BLaER1 treated with 17β-estradiol and CSF1 and Interleukin-3, amounts not matched to agents 10 nM and 100 nM (cell line): ENCODE measurements at regions not wholly inside any gene's neighbourhood (a gene's known extent, or its start where the extent isn't known, plus 50 kb on each side); places are given as distances from the start of the nearest gene placed in this dataset.

ENCODE experiments used
- H3K27ac ChIP-seq, 11 experiments: shearing (Covaris generic); formaldehyde crosslinking; 2 replicates each; pipeline ENCODE4 v1.8.1; 2022
- H3K27me3 ChIP-seq, 11 experiments: shearing (Covaris generic); formaldehyde crosslinking; 2 replicates each; pipeline ENCODE4 v1.8.1; 2022
- H3K36me3 ChIP-seq, 11 experiments: shearing (Covaris generic); formaldehyde crosslinking; 2 replicates each; pipeline ENCODE4 v1.8.1; 2022
- H3K4me1 ChIP-seq, 10 experiments: shearing (Covaris generic); formaldehyde crosslinking; 2 replicates each; pipeline ENCODE4 v1.8.1; 2022
- H3K4me2 ChIP-seq, 11 experiments: shearing (Covaris generic); formaldehyde crosslinking; 2 replicates each; pipeline ENCODE4 v1.8.1; 2022
- H3K4me3 ChIP-seq, 10 experiments: shearing (Covaris generic); formaldehyde crosslinking; 2 replicates each; pipeline ENCODE4 v1.8.1; 2022
- H3K9ac ChIP-seq, 11 experiments: shearing (Covaris generic); formaldehyde crosslinking; 2 replicates each; pipeline ENCODE4 v1.8.1; 2022
- H3K9me3 ChIP-seq, 11 experiments: shearing (Covaris generic); formaldehyde crosslinking; replicated peaks in 1 of 11; 2 replicates each; pipeline ENCODE4 v1.8.1; 2022
- H4K20me1 ChIP-seq, 11 experiments: shearing (Covaris generic); formaldehyde crosslinking; 2 replicates each; pipeline ENCODE4 v1.8.1; 2022
- Cebpa-rat ChIP-seq, 11 experiments: shearing (Covaris generic); IDR thresholded peaks; 2 replicates each; pipeline ENCODE4 v1.8.1; 2022

GRCh38 chr21:28627261-28627660 lies 365.4 kb downstream of the LTN1 start:
- Histone ChIP-seq H3K4me3 (no peak overlapping the region), H3K36me3 (no peaks in the 10 kb centered on the region; a peak in 1 of 22 replicates), H3K9me3 (peaks cover 10 to 16% (median 13%) of the 10 kb centered on the region in 11 experiments; a peak in 16 of 22 replicates), H4K20me1 (no peaks in the 10 kb centered on the region), H3K4me2 (no peak overlapping the region), H3K27ac (no peak overlapping the region), H3K9ac (no peak overlapping the region), H3K4me1 (no peaks in the 10 kb centered on the region), H3K27me3 (no peaks in the 10 kb centered on the region)
- TF ChIP-seq Cebpa-rat (IDR thresholded peaks at IDR 0.05) = no peak

GRCh38 chr21:28624626-28625025 lies 368.1 kb downstream of the LTN1 start:
- Histone ChIP-seq H3K4me1 (no peaks in the 10 kb centered on the region), H3K27me3 (no peaks in the 10 kb centered on the region), H3K4me2 (no peak overlapping the region), H4K20me1 (no peaks in the 10 kb centered on the region), H3K9ac (no peak overlapping the region), H3K36me3 (no peaks in the 10 kb centered on the region; a peak in 1 of 22 replicates), H3K9me3 (peaks cover 10 to 19% (median 14%) of the 10 kb centered on the region in 11 experiments; a peak in 16 of 22 replicates), H3K4me3 (no peak overlapping the region), H3K27ac (no peak overlapping the region)
- TF ChIP-seq Cebpa-rat (IDR thresholded peaks at IDR 0.05) = no peak

DNA sequence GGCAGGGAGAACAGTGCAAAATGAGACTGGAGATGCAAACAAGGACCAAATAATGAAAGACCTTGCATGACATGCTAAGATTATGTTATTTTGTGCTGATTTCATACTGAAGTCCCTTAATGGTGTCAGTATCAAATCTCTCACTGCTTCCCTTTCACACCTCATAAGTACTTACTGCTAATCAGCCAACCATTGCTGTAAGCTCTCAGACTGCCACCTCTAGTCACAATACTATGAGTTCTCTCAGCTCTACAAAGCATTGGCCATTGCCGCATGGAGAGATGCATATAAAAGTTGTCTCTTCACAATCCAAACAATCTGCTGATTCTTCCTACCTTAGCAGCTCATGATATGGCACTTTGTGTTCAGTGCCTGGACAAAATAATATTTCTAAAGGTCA lies 375.4 kb downstream of the LTN1 start:
- H3K36me3 ChIP-seq = no peaks in the 10 kb centered on the region
- H3K4me1 ChIP-seq = peaks cover 0 to 13% (median 0%) of the 10 kb centered on the region in 10 experiments; a peak in 4 of 20 replicates
- H4K20me1 ChIP-seq = no peaks in the 10 kb centered on the region
- H3K4me2 ChIP-seq = no peak overlapping the region
- no peak overlapping the region for H3K27ac ChIP-seq
- no peak overlapping the region for H3K9ac ChIP-seq
- no peaks in the 10 kb centered on the region for H3K27me3 ChIP-seq
- H3K9me3 ChIP-seq = peaks cover 0 to 5% (median 0%) of the 10 kb centered on the region in 11 experiments; a peak in 3 of 22 replicates
- TF ChIP-seq Cebpa-rat (IDR thresholded peaks at IDR 0.05) = no peak
- no peak overlapping the region for H3K4me3 ChIP-seq

DNA sequence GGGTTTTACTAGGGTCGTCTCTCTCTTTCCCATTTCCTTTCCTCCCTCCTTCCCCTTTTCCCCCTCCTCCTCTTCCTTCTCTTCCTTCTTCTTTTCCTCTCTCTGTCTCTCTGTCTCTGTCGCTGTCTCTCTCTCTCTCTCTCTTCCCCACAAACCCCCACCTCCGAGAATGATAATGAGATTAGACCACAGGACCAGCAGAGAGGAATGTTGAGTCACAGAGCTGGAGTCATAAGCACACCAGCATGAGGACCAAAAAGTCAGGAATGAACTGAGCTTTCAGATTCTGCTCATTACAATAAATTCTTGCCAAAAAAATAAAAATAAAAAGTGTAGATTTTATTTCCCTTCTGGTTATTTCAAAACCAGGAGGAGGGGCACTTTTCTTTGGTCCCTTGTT lies 377.4 kb downstream of the LTN1 start:
- H4K20me1 ChIP-seq = no peaks in the 10 kb centered on the region
- TF ChIP-seq Cebpa-rat (IDR thresholded peaks at IDR 0.05) = no peak
- H3K4me2 ChIP-seq = peak overlapping the region in 2 of 11 experiments; percentile 17 to 18; a peak in 1 of 22 replicates

DNA sequence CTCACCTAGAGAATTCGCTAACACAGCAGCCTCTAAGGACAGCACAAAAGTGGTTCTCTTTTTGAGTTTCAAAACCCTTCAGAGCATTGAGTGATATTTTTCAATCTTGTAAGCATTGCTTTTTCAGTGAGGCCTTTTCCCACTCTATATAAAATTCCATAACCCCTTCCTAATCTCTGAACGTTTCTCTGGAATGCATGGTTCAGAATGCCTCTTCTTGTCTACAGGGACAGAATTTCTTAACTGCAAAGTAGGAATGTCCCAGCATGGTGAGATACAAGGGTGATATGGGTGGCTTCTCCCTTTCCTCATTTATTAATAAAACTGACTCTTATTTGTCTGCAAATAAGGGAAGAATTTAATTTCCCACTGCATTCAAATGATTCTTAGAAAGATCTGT lies 377.9 kb downstream of the LTN1 start:
- Histone ChIP-seq H3K27me3 (no peaks in the 10 kb centered on the region), H3K9ac (no peak overlapping the region), H3K27ac (no peak overlapping the region), H4K20me1 (no peaks in the 10 kb centered on the region), H3K4me3 (no peak overlapping the region), H3K4me1 (peaks cover 0 to 13% (median 0%) of the 10 kb centered on the region in 10 experiments; a peak in 4 of 20 replicates), H3K9me3 (peaks cover 3 to 8% (median 4%) of the 10 kb centered on the region in 11 experiments; a peak in 9 of 22 replicates), H3K36me3 (no peaks in the 10 kb centered on the region), H3K4me2 (peak overlapping the region in 2 of 11 experiments; percentile 17 to 18; a peak in 1 of 22 replicates)
- TF ChIP-seq Cebpa-rat (IDR thresholded peaks at IDR 0.05) = no peak

More for the DNA sequence above, 377.4 kb downstream of the LTN1 start:
- no peak overlapping the region for H3K27ac ChIP-seq
- peaks cover 0 to 13% (median 0%) of the 10 kb centered on the region in 10 experiments; a peak in 4 of 20 replicates for H3K4me1 ChIP-seq
- no peaks in the 10 kb centered on the region for H3K27me3 ChIP-seq
- no peak overlapping the region for H3K4me3 ChIP-seq
- no peaks in the 10 kb centered on the region for H3K36me3 ChIP-seq
- H3K9ac ChIP-seq = no peak overlapping the region
- H3K9me3 ChIP-seq = peaks cover 0 to 3% (median 0%) of the 10 kb centered on the region in 11 experiments; a peak in 2 of 22 replicates

DNA sequence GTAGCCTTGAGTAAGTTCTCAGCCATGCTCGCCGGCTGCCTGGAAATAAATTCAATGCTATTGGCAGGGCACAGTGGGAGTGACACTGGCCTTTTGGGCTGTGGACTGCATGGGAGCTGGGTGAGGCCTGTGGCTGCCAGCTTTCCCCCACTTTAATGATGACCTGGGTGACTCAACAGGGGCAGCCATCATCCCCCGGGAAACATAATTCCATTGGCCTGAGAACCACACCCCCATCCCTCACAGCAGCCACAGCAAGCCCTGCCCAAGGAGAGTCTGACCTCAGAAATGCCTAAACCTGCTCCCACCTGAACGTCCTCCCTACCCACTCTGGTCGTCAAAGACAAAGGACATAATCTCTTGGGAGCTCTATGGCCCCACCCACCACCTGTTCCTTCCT lies 384.0 kb downstream of the LTN1 start:
- Histone ChIP-seq H3K27me3 (no peaks in the 10 kb centered on the region), H3K4me2 (peak overlapping the region in 8 of 11 experiments; percentile 18 to 61 (median 38); a peak in 13 of 22 replicates), H3K36me3 (no peaks in the 10 kb centered on the region), H4K20me1 (no peaks in the 10 kb centered on the region), H3K9ac (no peak overlapping the region), H3K4me3 (no peak overlapping the region), H3K4me1 (peaks cover 20 to 35% (median 30%) of the 10 kb centered on the region in 10 experiments), H3K27ac (no peak overlapping the region), H3K9me3 (peaks cover 15 to 44% (median 30%) of the 10 kb centered on the region in 11 experiments; a peak in 20 of 22 replicates)
- TF ChIP-seq Cebpa-rat (IDR thresholded peaks at IDR 0.05) = no peak

- H4K20me1 ChIP-seq = no peaks in the 10 kb centered on the region
- H3K36me3 ChIP-seq = no peaks in the 10 kb centered on the region
- H3K4me1 ChIP-seq = peaks cover 20 to 36% (median 30%) of the 10 kb centered on the region in 10 experiments
- H3K9me3 ChIP-seq = peaks cover 21 to 54% (median 37%) of the 10 kb centered on the region in 11 experiments; a peak in 20 of 22 replicates
- H3K27me3 ChIP-seq = no peaks in the 10 kb centered on the region
- no peak overlapping the region for H3K4me2 ChIP-seq
- no peak for TF ChIP-seq Cebpa-rat (IDR thresholded peaks at IDR 0.05)
- no peak overlapping the region for H3K4me3 ChIP-seq
- H3K9ac ChIP-seq = no peak overlapping the region
- H3K27ac ChIP-seq = no peak overlapping the region
Measured at GRCh38 chr21:28607545-28607944, 385.1 kb downstream of the LTN1 start.

DNA sequence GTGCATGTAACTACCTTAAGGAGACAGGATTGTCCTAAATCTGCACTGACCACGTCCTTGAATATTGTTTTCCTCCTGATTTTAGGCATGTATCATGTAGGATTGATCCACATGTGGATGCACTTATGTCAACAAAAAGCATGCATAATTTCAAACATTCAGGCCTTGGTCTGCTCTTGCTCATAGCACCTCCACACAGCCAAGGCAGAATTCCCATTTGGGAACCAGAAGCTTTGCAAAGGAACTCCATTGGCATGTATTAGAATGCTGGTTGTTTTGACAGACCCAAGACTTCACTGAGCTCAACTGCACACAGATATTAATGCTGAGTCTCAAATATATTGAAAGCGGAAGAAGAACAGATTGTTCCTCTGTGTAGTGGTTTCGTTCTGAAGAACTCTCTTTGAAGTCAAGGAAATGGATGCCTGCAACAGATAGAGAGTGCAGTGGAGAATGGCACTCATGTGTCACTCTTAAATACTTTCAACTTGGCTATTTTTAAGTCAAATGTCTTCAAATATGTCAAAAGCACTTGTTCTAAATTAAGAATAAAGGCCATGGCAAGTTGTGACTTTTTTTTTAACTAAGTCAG lies 387.6 kb downstream of the LTN1 start:
- peak overlapping the region; percentile 54 to 82 (median 71) for H3K4me2 ChIP-seq
- no peak overlapping the region for H3K9ac ChIP-seq
- peaks cover 43 to 75% (median 57%) of the 10 kb centered on the region in 11 experiments for H3K9me3 ChIP-seq
- no peak overlapping the region for H3K4me3 ChIP-seq
- peaks cover 0 to 3% (median 0%) of the 10 kb centered on the region in 11 experiments; a peak in 1 of 22 replicates for H3K36me3 ChIP-seq
- TF ChIP-seq Cebpa-rat (IDR thresholded peaks at IDR 0.05) = no peak
- no peaks in the 10 kb centered on the region for H3K27me3 ChIP-seq
- H4K20me1 ChIP-seq = no peaks in the 10 kb centered on the region
- peaks cover 20 to 36% (median 30%) of the 10 kb centered on the region in 10 experiments for H3K4me1 ChIP-seq
- peak overlapping the region in 6 of 11 experiments; percentile 8 to 38 (median 17); a peak in 5 of 22 replicates for H3K27ac ChIP-seq

GRCh38 chr21:28602546-28602945 lies 390.1 kb downstream of the LTN1 start:
- Histone ChIP-seq H3K4me3 (no peak overlapping the region), H3K27ac (no peak overlapping the region), H3K4me2 (no peak overlapping the region), H3K36me3 (peaks cover 0 to 7% (median 0%) of the 10 kb centered on the region in 11 experiments; a peak in 2 of 22 replicates), H4K20me1 (no peaks in the 10 kb centered on the region), H3K4me1 (peaks cover 13 to 27% (median 22%) of the 10 kb centered on the region in 10 experiments), H3K9me3 (peaks cover 52 to 79% (median 64%) of the 10 kb centered on the region in 11 experiments), H3K27me3 (no peaks in the 10 kb centered on the region), H3K9ac (no peak overlapping the region)
- no peak for TF ChIP-seq Cebpa-rat (IDR thresholded peaks at IDR 0.05)
